Breast epithelium (tissue), 4 donors: ENCODE measurements at regions not wholly inside any gene's neighbourhood (a gene's known extent, or its start where the extent isn't known, plus 50 kb on each side); places are given as distances from the start of the nearest gene placed in this dataset.

Source experiments
- DNase-seq, 2 donors: peaks; one replicate each; pipeline ENCODE4 v3.0.0-alpha.2; 2019; ENCODE audit warnings: low spot score in 2 of 2
- H3K27ac ChIP-seq, 2 donors: fragments of 200-600 bp; sonication (generic) in 1 of 2; one replicate each; pipeline ENCODE4 v1.5.1; 2016 to 2019; ENCODE audit warnings: mild to moderate bottlenecking in 1 of 2
- H3K27me3 ChIP-seq, 2 donors: fragments of 200-600 bp; sonication (generic) in 1 of 2; one replicate each; pipeline versions ENCODE4 v1.5.1 to v1.6.0; 2017 to 2019; ENCODE audit warnings: control low read depth in 1 of 2, mild to moderate bottlenecking in 1 of 2
- H3K36me3 ChIP-seq: fragments of 200-600 bp; one replicate; pipeline ENCODE4 v1.5.1; 2019
- H3K4me1 ChIP-seq, 2 donors: fragments of 200-600 bp; sonication (generic); one replicate each; pipeline ENCODE4 v1.5.1; 2016 to 2019; ENCODE audit warnings: control low read depth in 1 of 2
- H3K4me3 ChIP-seq, 3 donors: fragments of 200-600 bp; sonication (generic); 1 replicate in 2 of 3; 2 replicates in 1 of 3; pipeline ENCODE4 v1.5.1; 2016 to 2019; ENCODE audit warnings: mild to moderate bottlenecking in 3 of 3, moderate library complexity in 2 of 3
- H3K9me3 ChIP-seq, 2 donors: fragments of 200-600 bp; sonication (generic) in 1 of 2; one replicate each; pipeline ENCODE4 v1.5.1; 2016 to 2019; ENCODE audit warnings: control low read depth in 1 of 2
- CTCF ChIP-seq, 3 donors: fragments of 450-650 bp; IDR thresholded peaks; one replicate each; pipeline ENCODE4 v1.5.1; 2016 to 2017; ENCODE audit warnings: antibody characterized with exemption in 3 of 3, mild to moderate bottlenecking in 3 of 3, moderate library complexity in 3 of 3
- POLR2A ChIP-seq: fragments of 450-650 bp; IDR thresholded peaks from one replicate; pipeline ENCODE4 v1.6.1; 2016; ENCODE audit warnings: antibody characterized with exemption, mild to moderate bottlenecking, moderate library complexity
- POLR2AphosphoS5 ChIP-seq, 3 donors: sonication (generic); formaldehyde crosslinking; IDR thresholded peaks; one replicate each; pipeline ENCODE4 v1.6.1; 2017; ENCODE audit warnings: antibody characterized with exemption in 3 of 3
- intact Hi-C: fragments of 100-400 bp; cut with DNase I; formaldehyde crosslinking; loops from one replicate; pipeline ENCODE4 v1.15.1; 2023; ENCODE audit warnings: low total_unique reads

GRCh38 chr11:128392259-128392658, 195.1 kb downstream of the ETS1 start:
- Histone ChIP-seq H3K4me3 (no peak overlapping the region), H3K27ac (no peak overlapping the region), H3K36me3 (no peaks in the 10 kb centered on the region), H3K27me3 (no peaks in the 10 kb centered on the region), H3K9me3 (no peaks in the 10 kb centered on the region), H3K4me1 (no peaks in the 10 kb centered on the region)
- intact Hi-C loops, result no loop called here
- TF ChIP-seq CTCF (IDR thresholded peaks at IDR 0.05) (no peak), POLR2A (no peak), POLR2AphosphoS5 (IDR thresholded peaks at IDR 0.05) (no peak)
- DNase-seq, result no peak

GRCh38 chr11:128391811-128392210, 195.5 kb downstream of the ETS1 start:
- DNase-seq, result no peak
- intact Hi-C loops, result no loop called here
- H3K27ac ChIP-seq, result no peak overlapping the region
- no peak overlapping the region for H3K4me3 ChIP-seq
- no peaks in the 10 kb centered on the region for H3K9me3 ChIP-seq
- H3K36me3 ChIP-seq, result no peaks in the 10 kb centered on the region
- no peaks in the 10 kb centered on the region for H3K4me1 ChIP-seq
- no peaks in the 10 kb centered on the region for H3K27me3 ChIP-seq
- TF ChIP-seq POLR2AphosphoS5 (IDR thresholded peaks at IDR 0.05) (no peak), CTCF (IDR thresholded peaks at IDR 0.05) (no peak), POLR2A (no peak)

GRCh38 chr11:128390246-128390645, 197.1 kb downstream of the ETS1 start:
- H3K4me1 ChIP-seq, result no peaks in the 10 kb centered on the region
- H3K36me3 ChIP-seq, result no peaks in the 10 kb centered on the region
- H3K4me3 ChIP-seq, result no peak overlapping the region
- TF ChIP-seq POLR2A (no peak), CTCF (IDR thresholded peaks at IDR 0.05) (no peak), POLR2AphosphoS5 (IDR thresholded peaks at IDR 0.05) (no peak)
- H3K9me3 ChIP-seq, result no peaks in the 10 kb centered on the region
- intact Hi-C loops, result no loop called here
- no peak overlapping the region for H3K27ac ChIP-seq
- no peak for DNase-seq
- no peaks in the 10 kb centered on the region for H3K27me3 ChIP-seq

- Histone ChIP-seq H3K4me3 (no peak overlapping the region), H3K36me3 (no peaks in the 10 kb centered on the region), H3K9me3 (no peaks in the 10 kb centered on the region), H3K27ac (peak overlapping the region in 1 of 2 donors; percentile 26), H3K4me1 (no peaks in the 10 kb centered on the region), H3K27me3 (no peaks in the 10 kb centered on the region)
- DNase-seq, result no peak
- TF ChIP-seq POLR2AphosphoS5 (IDR thresholded peaks at IDR 0.05), result no peak
- intact Hi-C loops, result no loop called here
Observed at GRCh38 chr11:128389461-128389976, 197.8 kb downstream of the ETS1 start.

- DNase-seq, result no peak
- intact Hi-C loops, result no loop called here
- TF ChIP-seq POLR2AphosphoS5 (IDR thresholded peaks at IDR 0.05) (no peak), POLR2A (no peak), CTCF (IDR thresholded peaks at IDR 0.05) (no peak)
- Histone ChIP-seq H3K9me3 (no peaks in the 10 kb centered on the region), H3K4me1 (no peaks in the 10 kb centered on the region), H3K27me3 (no peaks in the 10 kb centered on the region), H3K4me3 (no peak overlapping the region), H3K36me3 (no peaks in the 10 kb centered on the region), H3K27ac (no peak overlapping the region)
Observed at GRCh38 chr11:128388206-128388815, 199.0 kb downstream of the ETS1 start.
